Hematopoietic multipotent progenitor cell treated with erythropoietin and hydrocortisone succinate and interleukin-3 and kit ligand, for 15 days (in vitro differentiated cells): ENCODE measurements at regions not wholly inside any gene's neighbourhood (a gene's known extent, or its start where the extent isn't known, plus 50 kb on each side); places are given as distances from the start of the nearest gene placed in this dataset.

Experiments used
- DNase-seq: peaks from one replicate; pipeline ENCODE4 v3.0.0-alpha.2; 2015; ENCODE audit warnings: low spot score

GRCh38 chr5:135179308-135179980 lies 145.4 kb upstream of the PITX1 start:
- no peak for DNase-seq

- no peak for DNase-seq
Observed at GRCh38 chr5:135178476-135179155, 144.6 kb upstream of the PITX1 start.

GRCh38 chr5:135177591-135177990 lies 143.6 kb upstream of the PITX1 start:
- DNase-seq: no peak

GRCh38 chr5:135176991-135177390 lies 143.0 kb upstream of the PITX1 start:
- DNase-seq: no peak

- DNase-seq: no peak
Observed at GRCh38 chr5:135174315-135175096, 140.5 kb upstream of the PITX1 start.

DNA sequence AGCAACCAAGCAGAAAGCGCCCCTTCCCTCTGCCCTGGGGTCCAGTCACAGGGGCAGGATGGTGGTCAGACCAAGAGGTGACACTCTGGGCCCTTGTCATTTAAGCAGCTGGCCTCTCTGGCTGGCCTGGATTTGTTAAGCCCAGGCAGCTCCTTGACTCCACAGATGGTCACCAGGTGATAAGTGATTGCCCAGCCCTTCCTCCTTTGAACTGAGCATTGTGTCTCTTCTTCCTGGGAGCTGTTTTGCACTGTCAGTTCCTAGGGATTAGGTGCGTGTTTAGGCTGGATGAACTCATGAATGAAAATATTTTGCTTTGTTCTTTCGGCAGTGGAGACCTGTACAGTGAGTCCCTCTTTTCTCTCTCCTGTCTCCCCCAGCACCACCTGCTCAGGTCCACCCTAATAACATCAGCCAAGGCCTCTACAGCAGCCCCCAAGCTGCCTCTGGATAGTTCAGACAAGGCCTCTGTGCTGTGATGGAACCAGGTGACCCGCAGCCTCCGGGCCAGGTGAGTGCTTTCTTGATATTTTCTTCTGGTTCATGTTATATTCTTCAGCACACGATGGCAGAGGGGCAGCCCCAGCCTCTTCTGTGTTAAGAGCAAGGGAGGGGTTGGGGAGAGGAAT lies 139.7 kb upstream of the PITX1 start:
- DNase-seq: peak; percentile 56

GRCh38 chr5:135172718-135173117 lies 138.7 kb upstream of the PITX1 start:
- no peak for DNase-seq

DNA sequence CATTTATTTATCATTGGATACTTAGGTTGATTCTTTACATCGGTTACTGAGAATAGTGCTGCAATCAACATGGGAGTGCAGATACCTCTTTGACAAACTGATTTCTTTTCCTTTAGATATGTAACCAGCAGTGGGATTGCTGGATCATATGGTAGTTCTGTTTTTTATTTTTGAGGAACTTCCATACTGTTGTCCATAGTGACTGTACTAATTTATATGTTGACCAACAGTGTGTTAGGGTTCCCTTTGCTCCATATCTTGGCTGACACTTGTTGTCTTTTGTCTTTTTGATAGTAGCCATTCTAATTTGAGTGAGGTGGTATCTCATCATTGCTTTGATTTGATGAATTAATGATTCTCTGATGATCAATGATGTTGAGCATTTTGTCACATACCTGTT lies 137.3 kb upstream of the PITX1 start:
- no peak for DNase-seq

GRCh38 chr5:135170500-135170899 lies 136.5 kb upstream of the PITX1 start:
- no peak for DNase-seq

- DNase-seq: no peak
Observed at GRCh38 chr5:135169753-135170152, 135.7 kb upstream of the PITX1 start.

DNA sequence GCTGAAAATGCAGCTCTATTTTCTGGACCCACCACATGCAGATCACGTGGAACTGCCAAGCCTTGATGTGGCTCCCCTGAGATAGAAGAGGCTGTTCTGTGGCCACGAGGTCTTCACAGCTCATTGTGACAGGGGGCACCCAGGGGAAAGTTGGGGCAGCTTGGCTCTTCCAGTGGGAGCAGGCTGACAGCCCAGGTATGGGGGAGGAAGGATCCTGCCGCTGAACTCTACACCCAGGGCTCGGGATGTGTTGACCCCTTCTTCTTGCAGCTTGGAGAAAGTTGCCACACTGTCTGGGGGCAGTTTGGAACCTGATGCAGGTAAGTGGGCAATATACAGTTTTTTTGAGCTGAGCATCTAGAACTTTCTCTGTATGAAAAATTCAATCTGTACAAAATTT lies 133.6 kb upstream of the PITX1 start:
- no peak for DNase-seq

- peak; percentile 21 for DNase-seq
Observed at GRCh38 chr5:135164873-135165614, 131.0 kb upstream of the PITX1 start.

GRCh38 chr5:135163964-135164363 lies 129.9 kb upstream of the PITX1 start:
- no peak for DNase-seq

- no peak for DNase-seq
Observed at GRCh38 chr5:135163391-135163790, 129.4 kb upstream of the PITX1 start.

- DNase-seq: no peak
Observed at GRCh38 chr5:135162661-135163265, 128.7 kb upstream of the PITX1 start.

DNA sequence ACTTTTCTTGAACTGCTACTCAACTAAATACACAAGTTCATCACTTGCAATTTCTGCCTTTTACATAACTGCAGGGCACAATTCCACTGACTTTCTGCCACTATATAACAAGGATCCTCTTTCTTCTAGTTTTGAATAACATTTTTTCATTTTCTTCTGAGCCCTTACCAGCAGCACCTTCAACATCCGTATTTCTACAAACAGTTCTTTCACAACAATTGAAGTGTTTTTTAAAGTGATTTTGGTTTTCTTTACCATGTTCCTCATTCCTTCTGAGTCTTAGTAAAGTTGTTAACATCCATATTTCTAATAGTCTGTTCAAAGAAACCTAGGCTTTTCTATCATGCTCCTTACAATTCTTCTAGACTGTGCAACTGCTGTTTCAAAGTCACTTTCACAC lies 127.2 kb upstream of the PITX1 start:
- DNase-seq: no peak

DNA sequence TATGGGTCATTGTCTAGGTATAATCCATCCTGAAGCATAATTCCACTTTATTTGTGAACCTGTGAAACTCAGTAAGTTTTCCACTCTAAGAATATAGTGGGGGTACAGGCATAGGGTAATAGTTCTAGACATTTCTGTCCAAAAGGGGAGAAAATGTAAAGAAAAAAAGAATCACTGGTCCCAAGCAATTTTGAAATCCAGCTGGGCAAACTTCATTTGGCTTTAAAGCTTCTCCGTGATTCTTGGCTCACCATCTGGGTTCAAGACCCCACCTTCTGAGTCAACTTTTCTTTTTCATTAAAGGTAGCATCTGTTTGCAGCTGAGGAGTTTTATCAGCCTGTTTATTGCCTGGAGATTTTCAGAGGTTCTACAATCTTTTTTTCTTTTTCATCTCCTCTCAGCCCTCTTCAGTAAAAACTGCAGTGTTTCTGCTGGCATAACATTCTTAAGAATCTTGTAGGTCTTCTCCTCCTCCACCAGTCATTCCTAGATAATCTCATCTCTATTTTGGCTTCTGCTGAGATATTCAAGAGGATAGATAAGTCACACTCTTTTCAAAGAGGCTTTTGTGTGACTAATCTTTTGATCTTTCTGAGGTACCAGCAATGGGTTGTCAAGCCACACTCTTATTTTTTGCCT lies 126.1 kb upstream of the PITX1 start:
- DNase-seq: no peak

- no peak for DNase-seq
Observed at GRCh38 chr5:135159626-135160025, 125.6 kb upstream of the PITX1 start.

DNA sequence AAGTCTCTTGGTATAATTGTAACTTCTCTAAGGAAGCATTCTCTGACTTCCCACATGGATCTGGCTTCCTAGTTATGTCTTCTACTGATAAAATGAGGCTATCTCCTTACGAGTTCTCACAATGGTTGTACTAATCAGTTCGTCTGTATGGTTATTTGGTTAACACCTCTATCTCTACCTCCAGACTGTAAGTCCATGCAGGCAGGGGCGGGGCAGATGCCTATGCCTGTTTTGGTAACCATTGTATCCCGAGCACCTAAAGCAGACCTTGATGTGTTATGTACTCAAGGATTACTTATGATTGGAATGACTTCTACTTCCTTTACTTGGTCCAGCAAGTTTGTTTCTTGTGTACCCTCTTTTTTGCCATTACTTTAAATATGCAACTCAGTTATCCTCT lies 125.0 kb upstream of the PITX1 start:
- no peak for DNase-seq

DNA sequence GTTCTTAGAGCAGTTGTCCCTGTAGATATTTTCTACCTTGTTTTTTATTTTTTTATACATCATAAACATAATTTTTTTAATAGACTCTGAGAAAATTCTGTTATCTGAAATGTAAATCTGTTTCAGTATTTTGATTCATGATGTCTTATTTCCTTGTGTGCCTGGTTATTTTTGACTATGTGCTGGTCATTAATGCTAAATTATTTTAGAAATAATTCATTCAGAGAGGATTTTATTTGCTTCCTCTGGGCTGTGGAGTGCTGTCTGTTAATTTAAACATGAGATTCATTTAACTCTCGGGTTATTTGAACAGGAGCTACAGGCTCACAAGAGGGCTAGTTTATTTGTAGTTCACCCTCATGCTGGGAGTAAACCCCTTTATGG lies 124.3 kb upstream of the PITX1 start:
- no peak for DNase-seq
